AG10803 (cell line): ENCODE measurements at regions not wholly inside any gene's neighbourhood (a gene's known extent, or its start where the extent isn't known, plus 50 kb on each side); places are given as distances from the start of the nearest gene placed in this dataset.
A peak's percentile ranks its signal among the peaks of the same experiment; 100 is the strongest.

ENCODE experiments used
- DNase-seq: peaks from one replicate; pipeline ENCODE4 v3.0.0; 2010; ENCODE audit warnings: low read depth
- H3K4me3 ChIP-seq: 2 replicates; pipeline ENCODE4 v1.5.1; 2011; ENCODE audit warnings: mild to moderate bottlenecking, low read length, control low read depth
- TF ChIP-seq, protein P1 (sequence below): conservative IDR thresholded peaks from 2 replicates; pipeline ENCODE4 v1.5.1; 2011; ENCODE audit warnings: mild to moderate bottlenecking, low read length, control low read depth, inconsistent platforms

DNA sequence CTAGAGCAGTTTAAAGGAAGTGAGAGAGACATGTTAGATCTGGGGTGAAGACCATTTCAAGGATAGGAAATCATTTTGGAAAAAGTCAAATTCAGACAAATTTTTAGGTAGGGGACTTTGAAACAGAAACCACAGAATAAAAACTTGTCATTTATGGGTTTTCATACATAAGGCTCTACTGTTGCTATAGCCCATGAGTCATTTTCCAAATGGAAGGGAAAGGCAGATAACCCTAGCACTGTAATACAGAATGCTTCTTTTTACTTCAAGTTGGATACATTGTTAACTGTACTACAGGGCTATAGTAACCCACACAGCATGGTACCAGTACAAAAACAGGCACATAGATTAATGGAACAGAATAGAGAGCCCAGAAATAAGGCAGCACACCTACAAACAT is 455.4 kb downstream of the EBF1 start:
- no peak overlapping the region for H3K4me3 ChIP-seq
- no peak for DNase-seq
- TF ChIP-seq, protein P1, sequence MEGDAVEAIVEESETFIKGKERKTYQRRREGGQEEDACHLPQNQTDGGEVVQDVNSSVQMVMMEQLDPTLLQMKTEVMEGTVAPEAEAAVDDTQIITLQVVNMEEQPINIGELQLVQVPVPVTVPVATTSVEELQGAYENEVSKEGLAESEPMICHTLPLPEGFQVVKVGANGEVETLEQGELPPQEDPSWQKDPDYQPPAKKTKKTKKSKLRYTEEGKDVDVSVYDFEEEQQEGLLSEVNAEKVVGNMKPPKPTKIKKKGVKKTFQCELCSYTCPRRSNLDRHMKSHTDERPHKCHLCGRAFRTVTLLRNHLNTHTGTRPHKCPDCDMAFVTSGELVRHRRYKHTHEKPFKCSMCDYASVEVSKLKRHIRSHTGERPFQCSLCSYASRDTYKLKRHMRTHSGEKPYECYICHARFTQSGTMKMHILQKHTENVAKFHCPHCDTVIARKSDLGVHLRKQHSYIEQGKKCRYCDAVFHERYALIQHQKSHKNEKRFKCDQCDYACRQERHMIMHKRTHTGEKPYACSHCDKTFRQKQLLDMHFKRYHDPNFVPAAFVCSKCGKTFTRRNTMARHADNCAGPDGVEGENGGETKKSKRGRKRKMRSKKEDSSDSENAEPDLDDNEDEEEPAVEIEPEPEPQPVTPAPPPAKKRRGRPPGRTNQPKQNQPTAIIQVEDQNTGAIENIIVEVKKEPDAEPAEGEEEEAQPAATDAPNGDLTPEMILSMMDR = no peak

DNA sequence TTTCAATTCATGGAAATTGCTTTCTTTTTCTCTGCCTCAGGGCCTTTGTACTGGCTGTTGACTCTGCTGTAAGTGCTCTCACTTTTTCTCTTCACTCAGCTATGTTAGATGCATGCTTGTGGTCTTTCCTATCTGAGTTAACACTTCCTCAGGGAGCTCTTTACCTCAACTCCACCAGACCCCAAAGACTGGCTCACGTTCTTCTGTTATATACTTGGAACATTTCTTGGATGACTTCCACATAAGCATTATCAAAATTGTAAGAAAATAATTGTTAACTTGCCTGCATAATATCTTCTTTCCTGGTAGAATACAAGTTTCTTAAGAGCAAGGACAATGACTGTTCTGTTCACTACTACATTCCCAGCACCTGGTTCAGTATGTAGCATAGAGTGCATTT is 455.9 kb downstream of the EBF1 start:
- no peak for DNase-seq
- H3K4me3 ChIP-seq = no peak overlapping the region
- TF ChIP-seq, protein P1 = no peak

DNA sequence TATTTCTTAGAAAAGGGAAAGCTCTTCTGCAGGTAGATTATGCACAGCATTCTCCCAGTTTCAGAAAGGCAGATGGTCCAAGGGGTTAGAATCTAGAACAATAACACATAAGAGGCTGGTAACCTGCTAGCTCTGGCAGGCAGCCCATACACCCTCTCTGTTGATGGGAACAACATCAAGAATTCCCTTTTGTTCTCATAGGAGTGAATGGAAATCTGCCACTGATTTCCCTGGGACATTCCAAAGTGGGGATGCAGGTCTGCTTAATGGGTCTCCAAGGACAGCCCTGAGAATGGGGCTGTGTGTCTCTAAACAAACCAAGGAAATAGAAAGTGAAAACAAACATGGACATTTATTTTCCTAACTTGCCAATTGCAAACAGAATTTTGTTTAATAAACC is 456.8 kb downstream of the EBF1 start:
- TF ChIP-seq, protein P1 = no peak
- no peak for DNase-seq
- no peak overlapping the region for H3K4me3 ChIP-seq

DNA sequence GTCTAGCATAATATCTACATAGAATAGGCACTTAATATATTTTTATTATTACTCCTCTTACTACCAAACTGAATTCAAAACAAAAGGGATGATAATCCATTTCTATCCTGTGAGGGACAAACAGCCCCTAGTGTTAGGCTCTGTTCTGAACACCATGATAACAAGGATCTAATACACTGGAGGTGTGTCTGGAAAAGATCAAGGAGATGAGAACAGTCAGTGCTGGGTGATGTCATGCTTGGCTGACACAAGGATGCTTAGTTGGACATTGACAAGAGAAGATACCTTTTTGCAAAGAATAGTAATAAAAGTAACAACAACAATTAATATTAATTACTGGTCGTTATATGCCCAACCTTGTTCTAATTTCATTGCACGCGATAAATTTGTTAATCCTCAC is 458.7 kb downstream of the EBF1 start:
- H3K4me3 ChIP-seq = no peak overlapping the region
- TF ChIP-seq, protein P1 = no peak
- no peak for DNase-seq

DNA sequence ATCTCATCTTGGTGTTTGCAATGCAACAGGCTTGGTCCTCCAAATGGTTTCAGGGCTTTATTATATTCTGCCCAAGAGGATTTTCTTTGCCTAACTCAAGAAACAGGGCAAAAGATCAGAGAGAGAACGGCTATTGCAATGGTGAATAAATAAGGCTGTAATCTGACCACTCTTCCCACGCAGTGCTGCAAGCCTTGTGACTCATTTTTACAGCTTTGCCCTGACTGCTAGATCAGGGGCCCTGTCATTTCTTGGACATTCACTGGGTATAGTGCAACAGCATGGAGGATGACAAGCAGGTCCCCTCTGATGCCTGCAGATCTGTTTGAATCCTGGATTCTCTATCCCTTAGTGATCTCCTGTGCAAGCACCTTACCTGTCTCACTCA is 459.1 kb downstream of the EBF1 start:
- H3K4me3 ChIP-seq = no peak overlapping the region
- TF ChIP-seq, protein P1 = no peak
- DNase-seq = peak; percentile 55

DNA sequence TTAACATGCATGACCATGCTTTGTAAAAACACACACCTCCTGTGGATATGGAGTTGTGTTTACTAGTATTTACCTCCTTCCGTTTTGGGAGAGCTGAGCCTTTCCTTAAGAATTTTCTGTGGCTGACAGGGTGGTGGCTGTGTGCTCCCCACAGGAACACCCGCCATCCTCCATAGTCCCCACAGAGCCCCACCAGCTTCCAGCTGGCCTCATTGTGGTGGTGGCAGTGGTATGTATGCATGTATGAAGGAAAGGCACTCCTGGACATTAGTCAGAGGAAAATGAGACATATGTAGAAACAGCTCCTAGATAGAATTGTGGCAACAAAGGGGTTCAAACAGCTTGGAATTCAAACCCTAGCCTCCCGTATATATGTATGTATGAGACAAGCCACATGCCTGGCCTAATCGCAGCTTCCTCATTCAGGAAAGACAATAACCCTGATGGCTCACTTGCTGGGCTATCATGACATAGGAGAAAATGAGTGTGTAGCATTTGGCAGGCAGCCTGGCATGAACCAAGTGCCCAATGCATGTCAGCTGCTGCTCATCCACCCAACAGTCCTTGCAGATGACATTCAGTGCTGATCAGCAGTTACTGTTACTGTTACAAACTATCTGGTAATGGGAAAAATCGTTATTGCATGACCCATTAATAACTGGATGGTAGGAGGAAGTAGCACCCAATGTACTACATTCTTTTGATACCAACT is 459.7 kb downstream of the EBF1 start:
- no peak overlapping the region for H3K4me3 ChIP-seq
- peak; percentile 53 for DNase-seq
- TF ChIP-seq, protein P1 = no peak

DNA sequence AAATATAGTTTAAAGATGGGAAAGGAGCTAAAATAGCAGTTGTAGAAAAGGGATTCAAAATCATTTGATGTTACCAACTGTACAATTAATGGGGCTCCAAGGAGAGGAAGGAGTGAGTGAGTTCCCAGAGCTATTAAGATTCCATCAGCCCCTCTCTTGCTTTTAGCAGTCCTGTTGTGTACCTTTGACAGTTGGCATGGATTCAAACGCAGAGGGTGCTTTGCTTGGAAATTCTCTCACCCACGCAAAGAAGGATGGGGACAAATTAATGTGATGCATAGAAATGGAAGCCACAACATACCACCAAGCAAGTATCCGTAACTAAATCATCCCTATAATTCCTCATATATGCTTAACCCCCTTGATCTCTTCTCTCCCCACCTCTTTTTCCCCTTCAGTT is 461.3 kb downstream of the EBF1 start:
- no peak overlapping the region for H3K4me3 ChIP-seq
- DNase-seq = no peak
- TF ChIP-seq, protein P1 = no peak
